DMS 273 (cell line): ENCODE measurements at regions not wholly inside any gene's neighbourhood (a gene's known extent, or its start where the extent isn't known, plus 50 kb on each side); places are given as distances from the start of the nearest gene placed in this dataset.

ENCODE experiments used
- DNase-seq: peaks from one replicate; lab custom pipeline; 2025; ENCODE audit not compliant: unreplicated experiment; lab: John Stamatoyannopoulos, UW

GRCh38 chr6:15879371-15880261 lies 216.8 kb upstream of the DTNBP1 start:
- DNase-seq, result peak; percentile 91

GRCh38 chr6:15877231-15877630 lies 214.4 kb upstream of the DTNBP1 start:
- DNase-seq, result no peak

GRCh38 chr6:15876406-15876805 lies 213.6 kb upstream of the DTNBP1 start:
- DNase-seq, result no peak

- no peak for DNase-seq
Measured at GRCh38 chr6:15875797-15876196, 213.0 kb upstream of the DTNBP1 start.

- no peak for DNase-seq
Measured at GRCh38 chr6:15874821-15875220, 212.0 kb upstream of the DTNBP1 start.

GRCh38 chr6:15874326-15874725 lies 211.5 kb upstream of the DTNBP1 start:
- no peak for DNase-seq

- no peak for DNase-seq
Measured at GRCh38 chr6:15872241-15873103, 209.6 kb upstream of the DTNBP1 start.

GRCh38 chr6:15871276-15871675 lies 208.4 kb upstream of the DTNBP1 start:
- peak; percentile 84 for DNase-seq

- peak; percentile 14 for DNase-seq
Measured at GRCh38 chr6:15870333-15871043, 207.7 kb upstream of the DTNBP1 start.

- DNase-seq, result no peak
Measured at GRCh38 chr6:15864708-15865062, 201.9 kb upstream of the DTNBP1 start.

- no peak for DNase-seq
Measured at GRCh38 chr6:15864038-15864707, 201.3 kb upstream of the DTNBP1 start.

GRCh38 chr6:15862810-15863209 lies 200.0 kb upstream of the DTNBP1 start:
- peak; percentile 6 for DNase-seq

GRCh38 chr6:15861486-15861885 lies 198.7 kb upstream of the DTNBP1 start:
- no peak for DNase-seq

GRCh38 chr6:15854826-15855710 lies 192.2 kb upstream of the DTNBP1 start:
- DNase-seq, result no peak

- DNase-seq, result no peak
Measured at GRCh38 chr6:15854378-15854777, 191.6 kb upstream of the DTNBP1 start.

- no peak for DNase-seq
Measured at GRCh38 chr6:15853259-15853658, 190.4 kb upstream of the DTNBP1 start.

- DNase-seq, result no peak
Measured at GRCh38 chr6:15852289-15852688, 189.5 kb upstream of the DTNBP1 start.

- DNase-seq, result no peak
Measured at GRCh38 chr6:15849395-15849794, 186.6 kb upstream of the DTNBP1 start.

- DNase-seq, result no peak
Measured at GRCh38 chr6:15845492-15845891, 182.7 kb upstream of the DTNBP1 start.

- no peak for DNase-seq
Measured at GRCh38 chr6:15843764-15844163, 180.9 kb upstream of the DTNBP1 start.
